SK-N-SH treated with all-trans-retinoic acid at 6 μM for 48 hours (cell line): ENCODE measurements at regions not wholly inside any gene's neighbourhood (a gene's known extent, or its start where the extent isn't known, plus 50 kb on each side); places are given as distances from the start of the nearest gene placed in this dataset.

ENCODE experiments used
- ATAC-seq: fragments of 200-7000 bp; cut with Tn5 transposase; 3 replicates; pipeline ENCODE4 v1.9.1; 2020; ENCODE audit warnings: mild to moderate bottlenecking, moderate library complexity
- ARNTL ChIP-seq: fragments of 450-650 bp; formaldehyde crosslinking; IDR thresholded peaks from 2 replicates; pipeline ENCODE4 v1.5.0; 2020; ENCODE audit warnings: low read depth, mild to moderate bottlenecking, moderate library complexity, borderline replicate concordance
- BACH2 ChIP-seq: fragments of 250-450 bp; sonication (Bioruptor Pico); IDR thresholded peaks from 2 replicates; pipeline ENCODE4 v1.9.0; 2021; ENCODE audit warnings: mild to moderate bottlenecking, borderline replicate concordance
- CSDC2 ChIP-seq: fragments of 250-450 bp; sonication (Bioruptor Pico); IDR thresholded peaks from 2 replicates; pipeline ENCODE4 v1.5.0; 2020; ENCODE audit warnings: mild to moderate bottlenecking, moderate library complexity
- CSRNP3 ChIP-seq: fragments of 250-450 bp; sonication (Bioruptor Pico); IDR thresholded peaks from 2 replicates; pipeline ENCODE4 v1.5.1; 2021; ENCODE audit warnings: mild to moderate bottlenecking, moderate library complexity
- ESRRG ChIP-seq: fragments of 250-450 bp; sonication (Bioruptor Pico); IDR thresholded peaks from 2 replicates; pipeline ENCODE4 v1.6.1; 2021; ENCODE audit warnings: mild to moderate bottlenecking
- GLIS3 ChIP-seq: fragments of 250-450 bp; sonication (Bioruptor Pico); IDR thresholded peaks from 2 replicates; pipeline ENCODE4 v1.5.0; 2020; ENCODE audit warnings: mild to moderate bottlenecking, moderate library complexity
- ISL1 ChIP-seq: fragments of 250-450 bp; sonication (Bioruptor Pico); IDR thresholded peaks from 2 replicates; pipeline ENCODE4 v2.1.2; 2022; ENCODE audit warnings: mild to moderate bottlenecking, moderate library complexity
- OSR1 ChIP-seq: fragments of 250-450 bp; sonication (Bioruptor Pico); IDR thresholded peaks from 2 replicates; pipeline ENCODE4 v1.8.0; 2022; ENCODE audit warnings: moderate library complexity, mild to moderate bottlenecking, inconsistent platforms
- PATZ1 ChIP-seq: fragments of 250-450 bp; sonication (Bioruptor Pico); IDR thresholded peaks from 2 replicates; pipeline ENCODE4 v1.8.0; 2020; ENCODE audit warnings: mild to moderate bottlenecking, moderate library complexity, borderline replicate concordance
- PPARA ChIP-seq: fragments of 250-450 bp; sonication (Bioruptor Pico); IDR thresholded peaks from 2 replicates; pipeline ENCODE4 v1.5.0; 2020; ENCODE audit warnings: mild to moderate bottlenecking, borderline replicate concordance
- RARB ChIP-seq: fragments of 250-450 bp; sonication (Bioruptor Pico); IDR thresholded peaks from 2 replicates; pipeline ENCODE4 v1.8.0; 2021; ENCODE audit warnings: mild to moderate bottlenecking, moderate library complexity
- SNAI2 ChIP-seq: fragments of 250-450 bp; sonication (Bioruptor Pico); IDR thresholded peaks from 2 replicates; pipeline ENCODE4 v1.5.0; 2020; ENCODE audit warnings: mild to moderate bottlenecking, moderate library complexity
- TCF4 ChIP-seq: fragments of 250-450 bp; sonication (Bioruptor Pico); IDR thresholded peaks from 2 replicates; pipeline ENCODE4 v1.8.0; 2021; ENCODE audit warnings: mild to moderate bottlenecking, moderate library complexity, borderline replicate concordance
- TOX ChIP-seq: fragments of 250-450 bp; sonication (Bioruptor Pico); IDR thresholded peaks from 2 replicates; pipeline ENCODE4 v1.8.0; 2021; ENCODE audit warnings: mild to moderate bottlenecking, moderate library complexity, borderline replicate concordance
- ZC3H10 ChIP-seq: fragments of 250-450 bp; sonication (Bioruptor Pico); IDR thresholded peaks from 2 replicates; pipeline ENCODE4 v1.5.1; 2021; ENCODE audit warnings: mild to moderate bottlenecking, moderate library complexity
- ZFP3 ChIP-seq: fragments of 250-450 bp; sonication (Bioruptor Pico); IDR thresholded peaks from 2 replicates; pipeline ENCODE4 v1.5.0; 2020; ENCODE audit warnings: mild to moderate bottlenecking, moderate library complexity
- ZFP30 ChIP-seq: fragments of 450-650 bp; formaldehyde crosslinking; IDR thresholded peaks from 2 replicates; pipeline ENCODE4 v1.5.0; 2022; ENCODE audit warnings: mild to moderate bottlenecking, moderate library complexity
- ZNF565 ChIP-seq: fragments of 450-650 bp; formaldehyde crosslinking; conservative IDR thresholded peaks from 2 replicates; pipeline ENCODE4 v1.5.0; 2020; ENCODE audit warnings: low read depth, mild to moderate bottlenecking, moderate library complexity
- ZNF70 ChIP-seq: fragments of 450-650 bp; formaldehyde crosslinking; IDR thresholded peaks from 2 replicates; pipeline ENCODE4 v1.5.0; 2020; ENCODE audit warnings: mild to moderate bottlenecking, moderate library complexity
- ZNF8 ChIP-seq: fragments of 450-650 bp; formaldehyde crosslinking; IDR thresholded peaks from 2 replicates; pipeline ENCODE4 v1.5.0; 2020; ENCODE audit warnings: mild to moderate bottlenecking, moderate library complexity
- TF ChIP-seq, protein P1 (sequence below): fragments of 250-450 bp; sonication (Bioruptor Pico); IDR thresholded peaks from 2 replicates; pipeline ENCODE4 v1.8.0; 2021; ENCODE audit warnings: low read depth, mild to moderate bottlenecking, moderate library complexity, borderline replicate concordance
- TF ChIP-seq, protein P2 (sequence below): fragments of 250-450 bp; sonication (Bioruptor Pico); IDR thresholded peaks from 2 replicates; pipeline ENCODE4 v1.5.0; 2020; ENCODE audit warnings: mild to moderate bottlenecking, moderate library complexity
- TF ChIP-seq, protein P3 (sequence below): fragments of 250-450 bp; sonication (Bioruptor Pico); IDR thresholded peaks from 2 replicates; pipeline ENCODE4 v1.5.1; 2020; ENCODE audit warnings: low read depth, mild to moderate bottlenecking, moderate library complexity

DNA sequence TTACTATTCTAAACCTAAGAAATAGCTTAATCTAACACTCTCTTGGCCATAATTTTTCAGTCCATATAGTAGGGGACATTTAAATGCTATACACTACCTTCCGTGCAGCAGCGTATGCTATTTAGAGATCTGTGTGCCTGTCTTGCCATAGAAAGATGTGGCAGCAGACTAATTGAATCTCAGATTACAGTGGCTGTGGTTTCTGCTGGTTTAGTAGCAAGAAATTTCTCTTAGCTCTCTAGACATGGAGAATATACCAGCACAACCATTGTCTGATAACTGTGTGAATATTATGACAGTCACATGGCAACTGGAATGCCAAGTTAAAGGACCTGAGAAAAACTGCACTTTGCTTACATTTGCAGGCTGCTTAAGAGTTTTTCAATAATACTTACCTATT is 672.4 kb upstream of the MIR17HG start:
- no peak for ATAC-seq
- TF ChIP-seq TCF4 (CRISPR knock-in tag) (no peak), OSR1 (CRISPR knock-in tag) (no peak), SNAI2 (CRISPR knock-in tag) (no peak), ESRRG (CRISPR knock-in tag) (no peak), ZNF70 (CRISPR knock-in tag) (no peak), CSDC2 (CRISPR knock-in tag) (no peak), ISL1 (no peak), RARB (CRISPR knock-in tag) (no peak), BACH2 (CRISPR knock-in tag) (no peak), PATZ1 (CRISPR knock-in tag) (no peak), ZC3H10 (no peak), TOX (CRISPR knock-in tag) (no peak)
- TF ChIP-seq, protein P1, sequence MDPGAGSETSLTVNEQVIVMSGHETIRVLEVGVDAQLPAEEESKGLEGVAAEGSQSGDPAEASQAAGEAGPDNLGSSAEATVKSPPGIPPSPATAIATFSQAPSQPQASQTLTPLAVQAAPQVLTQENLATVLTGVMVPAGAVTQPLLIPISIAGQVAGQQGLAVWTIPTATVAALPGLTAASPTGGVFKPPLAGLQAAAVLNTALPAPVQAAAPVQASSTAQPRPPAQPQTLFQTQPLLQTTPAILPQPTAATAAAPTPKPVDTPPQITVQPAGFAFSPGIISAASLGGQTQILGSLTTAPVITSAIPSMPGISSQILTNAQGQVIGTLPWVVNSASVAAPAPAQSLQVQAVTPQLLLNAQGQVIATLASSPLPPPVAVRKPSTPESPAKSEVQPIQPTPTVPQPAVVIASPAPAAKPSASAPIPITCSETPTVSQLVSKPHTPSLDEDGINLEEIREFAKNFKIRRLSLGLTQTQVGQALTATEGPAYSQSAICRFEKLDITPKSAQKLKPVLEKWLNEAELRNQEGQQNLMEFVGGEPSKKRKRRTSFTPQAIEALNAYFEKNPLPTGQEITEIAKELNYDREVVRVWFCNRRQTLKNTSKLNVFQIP (CRISPR knock-in tag), result no peak

GRCh38 chr13:90680826-90681225 is 666.7 kb upstream of the MIR17HG start:
- ATAC-seq, result no peak

More at GRCh38 chr13:90680826-90681225, 666.7 kb upstream of the MIR17HG start:
- TF ChIP-seq OSR1 (CRISPR knock-in tag) (no peak), PATZ1 (CRISPR knock-in tag) (no peak), PPARA (CRISPR knock-in tag) (no peak), ESRRG (CRISPR knock-in tag) (no peak), ZNF70 (CRISPR knock-in tag) (no peak), CSDC2 (CRISPR knock-in tag) (no peak), ZNF565 (CRISPR knock-in tag) (no peak), ZFP3 (CRISPR knock-in tag) (no peak), ZNF8 (CRISPR knock-in tag) (no peak), SNAI2 (CRISPR knock-in tag) (no peak), GLIS3 (CRISPR knock-in tag) (no peak), ZFP30 (CRISPR knock-in tag) (no peak), ARNTL (CRISPR knock-in tag) (no peak), CSRNP3 (no peak)
- TF ChIP-seq, protein P1 (CRISPR knock-in tag), result no peak
- TF ChIP-seq, protein P2, sequence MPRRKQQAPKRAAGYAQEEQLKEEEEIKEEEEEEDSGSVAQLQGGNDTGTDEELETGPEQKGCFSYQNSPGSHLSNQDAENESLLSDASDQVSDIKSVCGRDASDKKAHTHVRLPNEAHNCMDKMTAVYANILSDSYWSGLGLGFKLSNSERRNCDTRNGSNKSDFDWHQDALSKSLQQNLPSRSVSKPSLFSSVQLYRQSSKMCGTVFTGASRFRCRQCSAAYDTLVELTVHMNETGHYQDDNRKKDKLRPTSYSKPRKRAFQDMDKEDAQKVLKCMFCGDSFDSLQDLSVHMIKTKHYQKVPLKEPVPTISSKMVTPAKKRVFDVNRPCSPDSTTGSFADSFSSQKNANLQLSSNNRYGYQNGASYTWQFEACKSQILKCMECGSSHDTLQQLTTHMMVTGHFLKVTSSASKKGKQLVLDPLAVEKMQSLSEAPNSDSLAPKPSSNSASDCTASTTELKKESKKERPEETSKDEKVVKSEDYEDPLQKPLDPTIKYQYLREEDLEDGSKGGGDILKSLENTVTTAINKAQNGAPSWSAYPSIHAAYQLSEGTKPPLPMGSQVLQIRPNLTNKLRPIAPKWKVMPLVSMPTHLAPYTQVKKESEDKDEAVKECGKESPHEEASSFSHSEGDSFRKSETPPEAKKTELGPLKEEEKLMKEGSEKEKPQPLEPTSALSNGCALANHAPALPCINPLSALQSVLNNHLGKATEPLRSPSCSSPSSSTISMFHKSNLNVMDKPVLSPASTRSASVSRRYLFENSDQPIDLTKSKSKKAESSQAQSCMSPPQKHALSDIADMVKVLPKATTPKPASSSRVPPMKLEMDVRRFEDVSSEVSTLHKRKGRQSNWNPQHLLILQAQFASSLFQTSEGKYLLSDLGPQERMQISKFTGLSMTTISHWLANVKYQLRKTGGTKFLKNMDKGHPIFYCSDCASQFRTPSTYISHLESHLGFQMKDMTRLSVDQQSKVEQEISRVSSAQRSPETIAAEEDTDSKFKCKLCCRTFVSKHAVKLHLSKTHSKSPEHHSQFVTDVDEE (CRISPR knock-in tag), result no peak
- TF ChIP-seq, protein P3, sequence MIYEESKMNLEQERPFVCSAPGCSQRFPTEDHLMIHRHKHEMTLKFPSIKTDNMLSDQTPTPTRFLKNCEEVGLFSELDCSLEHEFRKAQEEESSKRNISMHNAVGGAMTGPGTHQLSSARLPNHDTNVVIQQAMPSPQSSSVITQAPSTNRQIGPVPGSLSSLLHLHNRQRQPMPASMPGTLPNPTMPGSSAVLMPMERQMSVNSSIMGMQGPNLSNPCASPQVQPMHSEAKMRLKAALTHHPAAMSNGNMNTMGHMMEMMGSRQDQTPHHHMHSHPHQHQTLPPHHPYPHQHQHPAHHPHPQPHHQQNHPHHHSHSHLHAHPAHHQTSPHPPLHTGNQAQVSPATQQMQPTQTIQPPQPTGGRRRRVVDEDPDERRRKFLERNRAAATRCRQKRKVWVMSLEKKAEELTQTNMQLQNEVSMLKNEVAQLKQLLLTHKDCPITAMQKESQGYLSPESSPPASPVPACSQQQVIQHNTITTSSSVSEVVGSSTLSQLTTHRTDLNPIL, result no peak
